ENCODE measurements at regions not wholly inside any gene's neighbourhood (a gene's known extent, or its start where the extent isn't known, plus 50 kb on each side); places are given as distances from the start of the nearest gene placed in this dataset.

GRCh38 chr2:220502539-220502938 lies 875.1 kb downstream of the SLC4A3 start:
- TF ChIP-seq, protein P1, sequence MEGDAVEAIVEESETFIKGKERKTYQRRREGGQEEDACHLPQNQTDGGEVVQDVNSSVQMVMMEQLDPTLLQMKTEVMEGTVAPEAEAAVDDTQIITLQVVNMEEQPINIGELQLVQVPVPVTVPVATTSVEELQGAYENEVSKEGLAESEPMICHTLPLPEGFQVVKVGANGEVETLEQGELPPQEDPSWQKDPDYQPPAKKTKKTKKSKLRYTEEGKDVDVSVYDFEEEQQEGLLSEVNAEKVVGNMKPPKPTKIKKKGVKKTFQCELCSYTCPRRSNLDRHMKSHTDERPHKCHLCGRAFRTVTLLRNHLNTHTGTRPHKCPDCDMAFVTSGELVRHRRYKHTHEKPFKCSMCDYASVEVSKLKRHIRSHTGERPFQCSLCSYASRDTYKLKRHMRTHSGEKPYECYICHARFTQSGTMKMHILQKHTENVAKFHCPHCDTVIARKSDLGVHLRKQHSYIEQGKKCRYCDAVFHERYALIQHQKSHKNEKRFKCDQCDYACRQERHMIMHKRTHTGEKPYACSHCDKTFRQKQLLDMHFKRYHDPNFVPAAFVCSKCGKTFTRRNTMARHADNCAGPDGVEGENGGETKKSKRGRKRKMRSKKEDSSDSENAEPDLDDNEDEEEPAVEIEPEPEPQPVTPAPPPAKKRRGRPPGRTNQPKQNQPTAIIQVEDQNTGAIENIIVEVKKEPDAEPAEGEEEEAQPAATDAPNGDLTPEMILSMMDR (IDR thresholded peaks at IDR 0.05) = no peak
- TF ChIP-seq ZFX (IDR thresholded peaks at IDR 0.05; ENCODE audit: borderline replicate concordance) = no peak
- no peak overlapping the region for H3K27ac ChIP-seq

DNA sequence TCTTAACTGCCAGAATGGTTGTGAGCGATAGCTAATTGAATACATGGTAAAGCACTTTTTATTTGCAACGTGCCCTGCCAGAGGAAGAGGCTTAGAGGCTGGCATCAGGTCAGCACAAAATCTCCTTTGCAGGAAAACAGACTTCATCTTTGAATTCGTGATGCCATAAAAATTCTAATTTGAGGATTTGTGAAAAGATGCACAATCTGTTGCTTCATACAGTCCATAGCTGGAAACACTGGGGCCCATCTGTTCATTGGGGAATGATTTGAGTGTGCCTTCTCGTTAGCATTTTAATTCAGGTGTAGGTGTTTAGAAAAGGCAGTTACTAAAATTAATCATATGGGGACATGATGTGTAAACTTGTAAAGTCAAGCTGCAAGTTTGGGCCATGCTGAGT lies 876.0 kb downstream of the SLC4A3 start:
- H3K27ac ChIP-seq = no peak overlapping the region
- TF ChIP-seq ZFX (IDR thresholded peaks at IDR 0.05; ENCODE audit: borderline replicate concordance) = no peak
- TF ChIP-seq, protein P1 (IDR thresholded peaks at IDR 0.05) = no peak

- TF ChIP-seq ZFX (IDR thresholded peaks at IDR 0.05; ENCODE audit: borderline replicate concordance) = no peak
- TF ChIP-seq, protein P1 (IDR thresholded peaks at IDR 0.05) = no peak
- H3K27ac ChIP-seq = no peak overlapping the region
Measured at GRCh38 chr2:220504938-220505503, 877.6 kb downstream of the SLC4A3 start.

DNA sequence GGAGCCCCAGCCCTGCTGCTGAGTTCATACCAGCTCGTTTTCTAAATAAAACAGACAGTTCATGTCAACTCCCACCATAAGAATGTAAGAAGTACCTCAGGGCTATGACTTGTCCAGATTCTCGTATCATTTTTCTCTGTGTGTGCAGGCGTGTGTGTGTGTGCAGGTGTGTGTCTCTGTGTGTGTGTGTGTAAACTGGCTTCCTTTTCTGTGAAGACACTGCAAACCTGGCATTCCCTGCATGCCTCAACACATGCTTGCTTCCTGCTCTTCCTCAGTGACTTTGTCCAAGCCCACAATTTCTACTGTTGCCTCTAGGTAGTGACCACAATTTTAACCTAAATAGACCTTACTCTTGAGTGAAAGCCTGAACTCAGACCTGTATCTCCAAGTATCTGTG lies 879.0 kb downstream of the SLC4A3 start:
- H3K27ac ChIP-seq = no peak overlapping the region
- TF ChIP-seq ZFX (IDR thresholded peaks at IDR 0.05; ENCODE audit: borderline replicate concordance) = no peak
- TF ChIP-seq, protein P1 (IDR thresholded peaks at IDR 0.05) = no peak

DNA sequence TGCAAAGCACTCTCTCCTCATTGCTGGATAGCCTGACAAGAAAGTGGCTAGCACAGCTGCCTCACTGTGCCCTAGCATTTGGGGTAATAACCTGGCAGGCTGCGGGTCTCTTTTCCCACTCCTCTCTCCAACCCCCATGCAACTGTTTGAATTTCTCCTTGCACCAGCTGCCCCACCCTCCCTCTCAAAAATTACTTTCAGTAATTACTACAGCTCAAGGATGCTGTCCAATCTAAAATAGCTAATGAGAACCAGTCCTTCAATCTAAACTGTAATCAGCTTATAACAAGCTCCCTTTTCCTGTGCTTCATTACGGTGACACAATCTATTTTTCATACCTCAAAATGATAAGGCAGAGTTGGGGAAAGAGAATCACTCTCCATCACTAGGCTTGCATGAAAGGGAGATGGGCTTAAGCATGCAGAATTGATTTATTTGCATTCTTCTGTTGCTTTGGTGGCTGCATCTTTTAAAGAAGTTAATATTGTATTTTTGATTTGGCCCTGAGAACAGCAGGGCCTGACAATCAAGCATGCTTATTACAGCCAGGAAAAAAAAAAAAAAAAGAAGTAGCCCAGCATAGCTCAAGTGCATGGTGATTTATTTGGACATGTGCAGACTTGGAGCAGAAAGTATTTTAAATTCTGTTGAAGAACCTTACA lies 881.8 kb downstream of the SLC4A3 start:
- TF ChIP-seq ZFX (IDR thresholded peaks at IDR 0.05; ENCODE audit: borderline replicate concordance) = no peak
- TF ChIP-seq, protein P1 (IDR thresholded peaks at IDR 0.05) = no peak
- no peak overlapping the region for H3K27ac ChIP-seq

- TF ChIP-seq, protein P1 (IDR thresholded peaks at IDR 0.05) = no peak
- TF ChIP-seq ZFX (IDR thresholded peaks at IDR 0.05; ENCODE audit: borderline replicate concordance) = no peak
- H3K27ac ChIP-seq = no peak overlapping the region
Measured at GRCh38 chr2:220509966-220510365, 882.5 kb downstream of the SLC4A3 start.

DNA sequence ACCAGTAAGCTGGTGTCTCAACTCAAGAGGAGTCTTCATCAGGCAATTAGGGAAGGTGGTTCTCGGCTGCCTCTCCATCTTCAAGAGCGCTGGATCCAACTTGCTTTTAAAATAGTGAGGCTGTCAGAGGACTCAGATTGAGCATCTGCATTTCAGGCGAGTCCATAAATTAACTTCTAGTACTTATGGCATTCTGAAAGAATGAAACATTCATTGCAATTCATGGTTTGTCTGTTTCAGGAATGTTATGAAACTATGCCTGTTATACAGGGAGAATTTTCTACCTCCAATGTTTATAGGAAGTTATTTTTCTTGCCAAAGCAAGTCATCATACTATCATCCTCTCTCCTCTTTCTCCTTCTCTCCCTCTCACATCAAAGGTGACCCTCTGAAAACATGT lies 883.2 kb downstream of the SLC4A3 start:
- H3K27ac ChIP-seq = no peak overlapping the region
- TF ChIP-seq, protein P1 (IDR thresholded peaks at IDR 0.05) = no peak
- no peak for TF ChIP-seq ZFX (IDR thresholded peaks at IDR 0.05; ENCODE audit: borderline replicate concordance)

Data from 22Rv1 (cell line).